HG02870 (cell line): ENCODE measurements at regions not wholly inside any gene's neighbourhood (a gene's known extent, or its start where the extent isn't known, plus 50 kb on each side); places are given as distances from the start of the nearest gene placed in this dataset.

Experiments
- ATAC-seq: cut with Tn5 transposase; IDR thresholded peaks from one replicate; pipeline ENCODE4 v1.9.1; 2021; ENCODE audit warnings: mild to moderate bottlenecking, moderate library complexity; ENCODE audit not compliant: unreplicated experiment

GRCh38 chr10:4775808-4776207, 50.2 kb upstream of the AKR1E2 start:
- ATAC-seq, result no peak

DNA sequence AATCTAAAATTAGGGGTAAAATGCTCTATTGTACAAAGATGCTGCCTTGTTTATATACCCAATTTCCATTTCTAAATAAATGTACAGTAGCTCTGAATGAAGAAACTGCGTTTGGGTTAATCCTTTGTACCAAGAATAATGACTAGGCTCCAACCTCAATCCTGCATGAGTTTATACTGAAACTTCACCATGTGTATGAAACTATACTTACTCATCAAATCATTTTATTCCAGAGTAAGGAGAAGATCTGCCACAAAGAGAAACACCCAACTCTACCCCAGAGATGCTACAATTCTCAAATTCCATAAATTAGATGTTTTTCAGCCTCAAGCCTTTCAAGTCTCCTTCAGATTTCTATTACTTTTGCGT, 53.8 kb upstream of the AKR1E2 start:
- no peak for ATAC-seq

DNA sequence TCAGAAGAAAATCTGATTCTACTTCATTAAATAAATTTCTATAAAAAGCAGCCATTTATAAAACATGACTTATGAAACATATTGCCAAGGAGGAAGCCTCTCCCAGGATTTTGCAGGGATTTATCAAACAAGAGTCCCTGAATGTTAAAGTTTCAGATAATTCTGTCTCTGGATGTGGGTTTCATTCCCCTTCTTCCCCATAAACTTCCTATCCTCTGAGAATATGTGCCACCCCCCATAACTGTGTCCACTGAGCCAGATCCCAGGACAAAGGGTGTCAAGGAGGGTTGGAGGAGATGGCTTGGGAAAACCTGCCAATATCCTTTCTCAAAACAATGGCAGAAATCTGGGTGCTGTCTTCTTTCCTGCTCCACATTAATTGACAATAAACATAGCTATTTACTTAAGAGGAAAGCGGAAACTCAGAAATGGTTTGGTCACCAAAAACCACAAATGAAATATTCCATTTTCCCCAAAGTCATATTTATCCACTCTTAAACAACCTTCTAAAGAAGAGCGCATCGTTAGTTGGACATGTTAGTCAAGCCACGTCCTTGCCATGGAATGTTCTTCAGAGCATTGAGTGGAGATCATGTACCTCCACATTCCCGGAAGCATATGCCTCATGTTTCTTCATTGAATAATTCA, 54.3 kb upstream of the AKR1E2 start:
- no peak for ATAC-seq

GRCh38 chr10:4770801-4771553, 55.0 kb upstream of the AKR1E2 start:
- ATAC-seq, result no peak

DNA sequence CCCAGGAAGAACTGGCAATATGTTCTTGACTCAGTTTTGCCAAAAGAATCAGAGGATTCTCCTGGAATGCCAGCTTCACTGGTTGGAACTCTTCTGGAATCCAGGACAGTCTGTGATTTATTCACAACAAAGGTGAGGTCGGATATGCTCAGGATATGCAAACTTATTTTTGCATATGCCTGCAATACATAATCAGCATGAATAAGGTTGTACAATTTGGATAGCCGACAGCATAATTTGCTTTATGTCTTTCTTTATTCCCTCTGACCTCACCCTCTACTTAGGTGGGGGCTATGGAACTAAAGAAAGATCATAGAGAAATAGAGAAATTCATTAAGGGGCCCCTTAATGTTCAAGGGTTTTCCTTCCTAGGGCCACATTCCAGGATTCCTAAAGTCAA, 57.6 kb upstream of the AKR1E2 start:
- no peak for ATAC-seq

GRCh38 chr10:4767033-4767814, 58.8 kb upstream of the AKR1E2 start:
- ATAC-seq, result no peak

- no peak for ATAC-seq
These were observed 59.6 kb upstream of the AKR1E2 start for GRCh38 chr10:4766454-4766853.

GRCh38 chr10:4765428-4765827, 60.6 kb upstream of the AKR1E2 start:
- ATAC-seq, result no peak

GRCh38 chr10:4763960-4764428, 62.0 kb upstream of the AKR1E2 start:
- ATAC-seq, result no peak

DNA sequence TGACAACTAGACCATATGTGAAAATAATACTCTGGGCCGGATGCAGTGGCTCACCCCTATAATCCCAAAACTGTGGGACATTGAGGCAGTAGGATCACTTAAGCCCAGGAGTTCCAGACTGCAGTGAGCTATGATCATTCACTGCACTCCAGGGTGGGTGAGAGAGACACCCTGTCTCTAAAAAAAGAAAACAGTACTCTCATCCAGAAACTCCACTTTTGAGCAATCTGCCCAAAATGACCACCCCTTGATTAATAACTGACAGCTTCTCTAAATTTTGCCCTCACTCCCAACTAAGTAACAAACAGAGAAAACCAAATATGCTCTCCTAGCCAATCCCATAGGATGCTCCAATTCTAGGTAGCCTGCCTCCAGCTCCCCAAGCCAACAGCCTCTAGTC, 62.5 kb upstream of the AKR1E2 start:
- ATAC-seq, result no peak

DNA sequence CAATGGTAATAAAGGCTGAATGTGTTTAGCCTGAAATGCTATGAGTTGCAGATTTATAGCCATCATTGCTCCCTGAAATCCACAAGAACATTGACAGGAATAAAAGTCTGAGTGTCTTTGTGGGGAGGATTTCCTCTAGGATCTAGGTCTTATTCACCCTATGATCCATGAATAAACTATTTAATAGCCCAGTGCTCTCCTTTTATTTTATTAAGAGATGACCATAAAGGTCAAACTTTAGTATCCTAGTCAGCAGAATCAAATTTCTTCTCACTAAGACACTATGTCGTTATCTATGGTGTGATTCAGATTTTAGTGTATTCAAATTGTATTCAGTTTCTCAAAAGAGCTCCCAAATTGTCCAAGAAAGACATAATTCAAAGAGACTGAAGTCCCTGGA, 67.8 kb upstream of the AKR1E2 start:
- ATAC-seq, result no peak

- no peak for ATAC-seq
These were observed 70.6 kb upstream of the AKR1E2 start for GRCh38 chr10:4755286-4755989.

DNA sequence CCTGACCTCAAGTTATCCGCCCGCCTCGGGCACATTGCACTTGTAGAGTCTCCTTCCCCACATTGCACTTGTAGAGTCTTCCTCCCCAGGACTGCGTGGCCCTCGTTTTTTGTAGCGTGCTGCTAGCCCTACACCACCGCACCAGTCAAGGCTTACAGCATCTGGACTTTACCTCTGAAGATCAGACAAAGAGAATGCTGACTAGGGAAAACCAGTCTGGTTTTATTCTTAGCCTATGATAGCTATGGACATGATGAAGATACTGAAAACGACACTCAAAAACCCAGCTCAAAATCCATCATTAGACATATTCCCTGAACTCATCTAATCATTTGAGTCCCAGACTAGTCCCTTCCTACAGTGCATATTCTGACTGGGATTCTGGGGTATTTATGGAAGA, 71.9 kb upstream of the AKR1E2 start:
- no peak for ATAC-seq

DNA sequence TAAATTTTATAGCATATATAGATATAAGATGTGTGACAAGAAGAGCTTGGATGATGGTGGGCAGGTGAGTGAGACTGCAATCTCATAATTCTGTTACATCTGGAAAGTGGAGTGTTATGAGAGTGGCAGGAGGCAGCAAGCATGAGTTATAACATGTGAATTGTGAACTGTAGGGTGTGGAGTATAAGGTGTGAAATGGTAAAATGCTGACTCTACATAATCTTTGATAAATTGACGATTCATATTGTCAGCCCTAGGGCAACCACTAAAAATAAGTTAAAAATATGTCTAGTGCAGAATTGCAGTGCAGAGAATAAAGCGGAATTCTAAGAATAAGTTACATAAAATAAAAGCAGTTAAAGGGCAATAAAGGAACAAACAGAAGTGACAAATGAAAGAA, 74.8 kb upstream of the AKR1E2 start:
- no peak for ATAC-seq

DNA sequence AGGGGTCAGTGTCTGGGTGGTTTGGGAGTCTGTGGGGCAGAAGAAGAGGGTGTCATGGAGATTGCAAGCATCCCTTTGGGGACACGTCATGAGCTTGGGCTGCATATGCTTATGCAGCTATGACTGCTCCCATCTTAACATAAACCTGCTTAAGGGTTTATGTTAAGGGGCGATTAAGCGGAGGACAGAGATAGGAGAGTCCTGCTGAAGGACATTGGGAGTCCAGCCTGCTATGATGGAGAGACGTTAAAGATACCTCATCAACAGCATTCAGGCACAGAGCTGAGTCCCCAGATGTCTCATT, 76.8 kb upstream of the AKR1E2 start:
- ATAC-seq, result no peak

GRCh38 chr10:4748491-4749270, 77.3 kb upstream of the AKR1E2 start:
- no peak for ATAC-seq

- ATAC-seq, result no peak
These were observed 83.8 kb upstream of the AKR1E2 start for GRCh38 chr10:4742217-4742616.

DNA sequence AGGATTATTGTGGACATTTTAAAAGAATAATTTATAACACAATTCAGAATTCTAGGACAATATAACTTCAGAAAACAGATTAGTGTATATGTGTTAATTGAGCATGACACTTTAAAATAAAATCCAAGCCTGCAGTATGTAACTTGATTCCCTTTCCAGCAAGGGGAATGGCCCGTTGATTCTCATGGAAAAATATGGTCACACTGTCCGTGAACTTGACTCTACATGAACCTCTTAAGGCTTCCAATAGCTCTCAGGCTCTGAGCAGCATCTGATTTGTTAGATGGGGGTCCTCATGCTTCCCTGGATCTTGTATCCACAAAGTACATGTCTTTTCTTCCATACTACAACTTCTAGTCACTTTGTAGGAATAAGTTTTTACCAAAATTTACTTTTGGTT, 85.5 kb upstream of the AKR1E2 start:
- ATAC-seq, result no peak

- ATAC-seq, result no peak
These were observed 89.4 kb upstream of the AKR1E2 start for GRCh38 chr10:4736608-4737007.

- no peak for ATAC-seq
These were observed 89.8 kb upstream of the AKR1E2 start for GRCh38 chr10:4736183-4736582.

- ATAC-seq, result no peak
These were observed 92.2 kb upstream of the AKR1E2 start for GRCh38 chr10:4733843-4734224.
